K562 (cell line): ENCODE measurements at regions not wholly inside any gene's neighbourhood (a gene's known extent, or its start where the extent isn't known, plus 50 kb on each side); places are given as distances from the start of the nearest gene placed in this dataset.

Experiments
- ATAC-seq: fragments of 200-7000 bp; cut with Tn5 transposase; 3 replicates; pipeline ENCODE4 v1.9.1; 2020; ENCODE audit warnings: moderate library complexity
- BruUV-seq: library from RNA; stranded (reverse); fragments of 400-500 nt; replicated peaks from 2 replicates; lab custom pipeline; 2021; lab: Mats Ljungman, UMichigan
- CTCF ChIA-PET: fragments of 300-600 bp; formaldehyde crosslinking; extraction: SDS; loops from one replicate; lab custom pipeline; 2021; ENCODE audit warnings: low intra/inter-chr PET ratio; lab: Yijun Ruan, JAX
- POLR2A ChIA-PET: fragments of 300-600, 350-650 bp; sonication (Branson Sonifier 250); formaldehyde crosslinking; extraction: SDS; loops from one replicate; lab custom pipeline; 2021; ENCODE audit warnings: antibody characterized with exemption, inconsistent platforms; lab: Yijun Ruan, JAX
- DNase-seq, 4 experiments: peaks; one replicate each; pipeline versions ENCODE4 v3.0.0 to v3.0.0-alpha.2; 2011 to 2018; ENCODE audit warnings: low spot score in 3 of 4, mixed read lengths in 3 of 4; ENCODE audit errors: extremely low read depth in 1 of 4
- FAIRE-seq: peaks from 2 replicates; lab custom pipeline; 2011; peaks lifted over from hg19 to GRCh38; lab: Jason Lieb, UNC
- H2AFZ ChIP-seq: 2 replicates; pipeline ENCODE4 v1.6.0; 2011; ENCODE audit warnings: low read depth, low read length, control low read depth, inconsistent platforms
- H3K27ac ChIP-seq: fragments of 200-600 bp; 3 replicates; pipeline ENCODE4 v1.8.0; 2011; ENCODE audit warnings: low read depth, mild to moderate bottlenecking, control low read depth, inconsistent platforms, low read length, moderate library complexity, mixed read lengths; ENCODE audit errors: extremely low read depth
- H3K27me3 ChIP-seq, 2 experiments: fragments of 300-600 bp in 1 of 2; 2 replicates in 1 of 2; 3 replicates in 1 of 2; pipeline versions ENCODE4 v1.6.0 to v1.8.0; 2011; ENCODE audit warnings: inconsistent platforms in 2 of 2, low read length in 2 of 2, mild to moderate bottlenecking in 1 of 2, mixed read lengths in 1 of 2, moderate library complexity in 1 of 2; ENCODE audit not compliant: control insufficient read depth in 2 of 2, insufficient read depth in 2 of 2
- H3K36me3 ChIP-seq: fragments of 300-600 bp; 3 replicates; pipeline ENCODE4 v1.8.0; 2011; ENCODE audit warnings: mild to moderate bottlenecking, low read length, inconsistent platforms; ENCODE audit not compliant: control insufficient read depth, insufficient read depth
- H3K4me1 ChIP-seq, 2 experiments: fragments of 200-600 bp in 1 of 2; replicated peaks in 1 of 2; 2 replicates in 1 of 2; 3 replicates in 1 of 2; pipeline versions ENCODE4 v1.5.1 to v1.8.0; 2011; ENCODE audit warnings: inconsistent platforms in 2 of 2, low read length in 2 of 2, mild to moderate bottlenecking in 1 of 2, mixed read lengths in 1 of 2, moderate library complexity in 1 of 2; ENCODE audit not compliant: control insufficient read depth in 2 of 2, insufficient read depth in 2 of 2
- H3K4me2 ChIP-seq: 2 replicates; pipeline ENCODE4 v1.6.1; 2011; ENCODE audit warnings: low read length, control low read depth, inconsistent platforms, mixed read lengths; ENCODE audit not compliant: insufficient read depth
- H3K4me3 ChIP-seq: fragments of 200-600 bp; sonication (generic), shearing (Covaris generic); 2 replicates; pipeline ENCODE4 v1.5.1; 2016; ENCODE audit warnings: control low read depth, inconsistent platforms
- H3K79me2 ChIP-seq: fragments of 200-600 bp; 3 replicates; pipeline ENCODE4 v1.8.0; 2011; ENCODE audit warnings: low read length, inconsistent platforms; ENCODE audit not compliant: control insufficient read depth, insufficient read depth
- H3K9ac ChIP-seq, 2 experiments: 2 replicates each; pipeline versions ENCODE4 v1.6.0 to v1.6.1; 2011; ENCODE audit warnings: low read depth in 2 of 2, low read length in 2 of 2, control low read depth in 1 of 2, inconsistent platforms in 1 of 2, mild to moderate bottlenecking in 1 of 2, mixed read lengths in 1 of 2; ENCODE audit not compliant: insufficient read depth in 1 of 2
- H3K9me1 ChIP-seq: one replicate; pipeline ENCODE4 v1.6.0; 2011; ENCODE audit warnings: inconsistent platforms, mild to moderate bottlenecking, low read length, moderate library complexity; ENCODE audit not compliant: control insufficient read depth, insufficient read depth
- H3K9me3 ChIP-seq: replicated peaks from 2 replicates; pipeline ENCODE4 v1.5.1; 2011; ENCODE audit warnings: low read depth, low read length, inconsistent platforms; ENCODE audit not compliant: control insufficient read depth, insufficient read depth
- H4K20me1 ChIP-seq: replicated peaks from 2 replicates; pipeline ENCODE4 v1.6.1; 2011; ENCODE audit warnings: low read length, inconsistent platforms, mixed read lengths; ENCODE audit not compliant: control insufficient read depth, insufficient read depth
- ILF3 ChIP-seq: fragments of 450-650 bp; IDR thresholded peaks from 2 replicates; pipeline ENCODE4 v1.6.1; 2018; ENCODE audit warnings: antibody characterized with exemption, mild to moderate bottlenecking, moderate library complexity, borderline replicate concordance
- L3MBTL2 ChIP-seq: fragments of 450-650 bp; IDR thresholded peaks from 2 replicates; pipeline ENCODE4 v1.6.1; 2016; ENCODE audit warnings: mild to moderate bottlenecking, moderate library complexity
- MTA3 ChIP-seq: fragments of 450-650 bp; formaldehyde crosslinking; IDR thresholded peaks from 2 replicates; pipeline ENCODE4 v1.6.1; 2017; ENCODE audit warnings: mild to moderate bottlenecking, borderline replicate concordance
- WGBS: fragments of 100-300 bp; shearing (Covaris generic); methylation state at CpG from one replicate; pipeline ENCODE4 v1.1.6; 2016; ENCODE audit warnings: low coverage, mixed read lengths; ENCODE audit not compliant: insufficient coverage; ENCODE audit errors: missing lambda C conversion rate; 5-methylcytosine and 5-hydroxymethylcytosine counted together
- in situ Hi-C: fragments of 300-500 bp; cut with MboI; formaldehyde crosslinking; loops from 4 replicates; pipeline ENCODE4 v1.15.0; 2018; ENCODE audit warnings: inconsistent platforms, mixed read lengths
- intact Hi-C: fragments of 100-400 bp; cut with micrococcal nuclease; formaldehyde crosslinking; loops from 2 replicates; pipeline ENCODE4 v1.14.2; 2022
- TF ChIP-seq, protein P1 (sequence below): fragments of 450-650 bp; IDR thresholded peaks from 2 replicates; pipeline ENCODE4 v1.6.1; 2016; ENCODE audit warnings: mild to moderate bottlenecking, moderate library complexity
- TF ChIP-seq, protein P2 (sequence below): fragments of 450-650 bp; IDR thresholded peaks from 2 replicates; pipeline ENCODE4 v1.6.1; 2016

DNA sequence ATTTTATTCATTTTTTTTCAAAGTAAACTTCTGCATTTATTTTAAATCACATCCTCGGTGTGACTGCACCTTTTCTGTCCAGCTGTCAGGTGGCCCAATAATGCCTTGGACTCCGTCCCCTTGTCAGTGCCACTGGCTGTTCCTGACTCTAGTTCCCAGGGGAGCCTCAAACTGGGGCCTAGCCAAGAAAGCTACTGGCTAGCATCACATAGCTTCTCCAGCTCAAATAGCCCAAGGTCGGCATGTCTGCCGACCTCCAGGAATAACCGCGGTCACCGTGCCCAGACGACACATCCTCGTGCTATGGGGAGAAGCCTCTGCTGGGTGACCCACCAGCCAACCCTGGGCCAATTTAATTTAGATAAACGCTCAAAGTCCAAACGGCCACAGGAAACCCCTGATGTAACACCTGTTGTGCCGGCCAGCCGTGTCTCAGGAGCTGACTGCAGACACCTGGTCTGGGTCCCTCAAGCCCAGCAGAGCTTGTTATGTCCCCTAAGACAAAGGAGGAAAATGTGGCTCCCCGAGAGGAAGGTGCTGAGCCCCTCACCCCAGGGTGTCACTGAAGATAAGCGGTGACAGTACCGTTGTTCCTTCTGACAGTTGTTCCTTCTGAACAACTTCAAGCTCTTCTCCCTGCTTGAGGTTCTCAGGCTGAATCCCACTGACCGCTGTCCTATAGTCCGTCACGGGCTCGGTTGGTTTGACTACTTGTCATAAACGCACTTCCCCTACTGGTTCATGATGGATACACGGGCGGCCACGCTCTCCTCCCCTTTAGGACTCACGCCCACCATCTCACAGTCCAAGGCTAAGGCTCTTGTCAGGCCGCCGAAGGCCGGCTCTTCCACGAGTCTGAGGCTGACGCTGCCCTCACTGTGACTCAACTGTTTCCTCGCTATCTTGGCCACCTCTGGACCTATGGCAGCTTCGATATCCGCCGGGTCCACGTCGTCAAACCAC, 126.2 kb downstream of the KLF13 start:
- no TSS peak for BruUV-seq
- in situ Hi-C loops, result no loop called here

More for the DNA sequence above, 126.2 kb downstream of the KLF13 start:
- FAIRE-seq, result no peak
- intact Hi-C loops, result no loop called here
- H2AFZ ChIP-seq, result peak overlapping the region; percentile 20; the same call in 1 of the 2 replicates
- no peaks in the 10 kb centered on the region for H3K9me3 ChIP-seq
- no peak overlapping the region for H3K27ac ChIP-seq
- ChIA-PET CTCF (no interaction called here), POLR2A (interaction anchor here (0.6 kb wide), 1 partner anchor 16 kb away, joined by 3 read pairs; no protein-coding TSS in a partner anchor)
- H3K4me2 ChIP-seq, result no peak overlapping the region; the same call in 1 of the 2 replicates
- no peaks in the 10 kb centered on the region for H3K79me2 ChIP-seq
- TF ChIP-seq, protein P1, sequence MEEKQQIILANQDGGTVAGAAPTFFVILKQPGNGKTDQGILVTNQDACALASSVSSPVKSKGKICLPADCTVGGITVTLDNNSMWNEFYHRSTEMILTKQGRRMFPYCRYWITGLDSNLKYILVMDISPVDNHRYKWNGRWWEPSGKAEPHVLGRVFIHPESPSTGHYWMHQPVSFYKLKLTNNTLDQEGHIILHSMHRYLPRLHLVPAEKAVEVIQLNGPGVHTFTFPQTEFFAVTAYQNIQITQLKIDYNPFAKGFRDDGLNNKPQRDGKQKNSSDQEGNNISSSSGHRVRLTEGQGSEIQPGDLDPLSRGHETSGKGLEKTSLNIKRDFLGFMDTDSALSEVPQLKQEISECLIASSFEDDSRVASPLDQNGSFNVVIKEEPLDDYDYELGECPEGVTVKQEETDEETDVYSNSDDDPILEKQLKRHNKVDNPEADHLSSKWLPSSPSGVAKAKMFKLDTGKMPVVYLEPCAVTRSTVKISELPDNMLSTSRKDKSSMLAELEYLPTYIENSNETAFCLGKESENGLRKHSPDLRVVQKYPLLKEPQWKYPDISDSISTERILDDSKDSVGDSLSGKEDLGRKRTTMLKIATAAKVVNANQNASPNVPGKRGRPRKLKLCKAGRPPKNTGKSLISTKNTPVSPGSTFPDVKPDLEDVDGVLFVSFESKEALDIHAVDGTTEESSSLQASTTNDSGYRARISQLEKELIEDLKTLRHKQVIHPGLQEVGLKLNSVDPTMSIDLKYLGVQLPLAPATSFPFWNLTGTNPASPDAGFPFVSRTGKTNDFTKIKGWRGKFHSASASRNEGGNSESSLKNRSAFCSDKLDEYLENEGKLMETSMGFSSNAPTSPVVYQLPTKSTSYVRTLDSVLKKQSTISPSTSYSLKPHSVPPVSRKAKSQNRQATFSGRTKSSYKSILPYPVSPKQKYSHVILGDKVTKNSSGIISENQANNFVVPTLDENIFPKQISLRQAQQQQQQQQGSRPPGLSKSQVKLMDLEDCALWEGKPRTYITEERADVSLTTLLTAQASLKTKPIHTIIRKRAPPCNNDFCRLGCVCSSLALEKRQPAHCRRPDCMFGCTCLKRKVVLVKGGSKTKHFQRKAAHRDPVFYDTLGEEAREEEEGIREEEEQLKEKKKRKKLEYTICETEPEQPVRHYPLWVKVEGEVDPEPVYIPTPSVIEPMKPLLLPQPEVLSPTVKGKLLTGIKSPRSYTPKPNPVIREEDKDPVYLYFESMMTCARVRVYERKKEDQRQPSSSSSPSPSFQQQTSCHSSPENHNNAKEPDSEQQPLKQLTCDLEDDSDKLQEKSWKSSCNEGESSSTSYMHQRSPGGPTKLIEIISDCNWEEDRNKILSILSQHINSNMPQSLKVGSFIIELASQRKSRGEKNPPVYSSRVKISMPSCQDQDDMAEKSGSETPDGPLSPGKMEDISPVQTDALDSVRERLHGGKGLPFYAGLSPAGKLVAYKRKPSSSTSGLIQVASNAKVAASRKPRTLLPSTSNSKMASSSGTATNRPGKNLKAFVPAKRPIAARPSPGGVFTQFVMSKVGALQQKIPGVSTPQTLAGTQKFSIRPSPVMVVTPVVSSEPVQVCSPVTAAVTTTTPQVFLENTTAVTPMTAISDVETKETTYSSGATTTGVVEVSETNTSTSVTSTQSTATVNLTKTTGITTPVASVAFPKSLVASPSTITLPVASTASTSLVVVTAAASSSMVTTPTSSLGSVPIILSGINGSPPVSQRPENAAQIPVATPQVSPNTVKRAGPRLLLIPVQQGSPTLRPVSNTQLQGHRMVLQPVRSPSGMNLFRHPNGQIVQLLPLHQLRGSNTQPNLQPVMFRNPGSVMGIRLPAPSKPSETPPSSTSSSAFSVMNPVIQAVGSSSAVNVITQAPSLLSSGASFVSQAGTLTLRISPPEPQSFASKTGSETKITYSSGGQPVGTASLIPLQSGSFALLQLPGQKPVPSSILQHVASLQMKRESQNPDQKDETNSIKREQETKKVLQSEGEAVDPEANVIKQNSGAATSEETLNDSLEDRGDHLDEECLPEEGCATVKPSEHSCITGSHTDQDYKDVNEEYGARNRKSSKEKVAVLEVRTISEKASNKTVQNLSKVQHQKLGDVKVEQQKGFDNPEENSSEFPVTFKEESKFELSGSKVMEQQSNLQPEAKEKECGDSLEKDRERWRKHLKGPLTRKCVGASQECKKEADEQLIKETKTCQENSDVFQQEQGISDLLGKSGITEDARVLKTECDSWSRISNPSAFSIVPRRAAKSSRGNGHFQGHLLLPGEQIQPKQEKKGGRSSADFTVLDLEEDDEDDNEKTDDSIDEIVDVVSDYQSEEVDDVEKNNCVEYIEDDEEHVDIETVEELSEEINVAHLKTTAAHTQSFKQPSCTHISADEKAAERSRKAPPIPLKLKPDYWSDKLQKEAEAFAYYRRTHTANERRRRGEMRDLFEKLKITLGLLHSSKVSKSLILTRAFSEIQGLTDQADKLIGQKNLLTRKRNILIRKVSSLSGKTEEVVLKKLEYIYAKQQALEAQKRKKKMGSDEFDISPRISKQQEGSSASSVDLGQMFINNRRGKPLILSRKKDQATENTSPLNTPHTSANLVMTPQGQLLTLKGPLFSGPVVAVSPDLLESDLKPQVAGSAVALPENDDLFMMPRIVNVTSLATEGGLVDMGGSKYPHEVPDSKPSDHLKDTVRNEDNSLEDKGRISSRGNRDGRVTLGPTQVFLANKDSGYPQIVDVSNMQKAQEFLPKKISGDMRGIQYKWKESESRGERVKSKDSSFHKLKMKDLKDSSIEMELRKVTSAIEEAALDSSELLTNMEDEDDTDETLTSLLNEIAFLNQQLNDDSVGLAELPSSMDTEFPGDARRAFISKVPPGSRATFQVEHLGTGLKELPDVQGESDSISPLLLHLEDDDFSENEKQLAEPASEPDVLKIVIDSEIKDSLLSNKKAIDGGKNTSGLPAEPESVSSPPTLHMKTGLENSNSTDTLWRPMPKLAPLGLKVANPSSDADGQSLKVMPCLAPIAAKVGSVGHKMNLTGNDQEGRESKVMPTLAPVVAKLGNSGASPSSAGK, result peak; percentile 66; the same call in 1 of the 2 replicates
- no peak for TF ChIP-seq ILF3
- TF ChIP-seq, protein P2, sequence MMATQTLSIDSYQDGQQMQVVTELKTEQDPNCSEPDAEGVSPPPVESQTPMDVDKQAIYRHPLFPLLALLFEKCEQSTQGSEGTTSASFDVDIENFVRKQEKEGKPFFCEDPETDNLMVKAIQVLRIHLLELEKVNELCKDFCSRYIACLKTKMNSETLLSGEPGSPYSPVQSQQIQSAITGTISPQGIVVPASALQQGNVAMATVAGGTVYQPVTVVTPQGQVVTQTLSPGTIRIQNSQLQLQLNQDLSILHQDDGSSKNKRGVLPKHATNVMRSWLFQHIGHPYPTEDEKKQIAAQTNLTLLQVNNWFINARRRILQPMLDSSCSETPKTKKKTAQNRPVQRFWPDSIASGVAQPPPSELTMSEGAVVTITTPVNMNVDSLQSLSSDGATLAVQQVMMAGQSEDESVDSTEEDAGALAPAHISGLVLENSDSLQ, result peak; percentile 16; the same call in 1 of the 2 replicates
- no peak for TF ChIP-seq MTA3
- TF ChIP-seq L3MBTL2, result peak; percentile 30; the same call in 1 of the 2 replicates
- peaks cover 0 to 5% of the 10 kb centered on the region in 2 experiments; a peak in 3 of 5 replicates for H3K4me1 ChIP-seq
- no peaks in the 10 kb centered on the region for H4K20me1 ChIP-seq
- H3K9ac ChIP-seq, result no peak overlapping the region
- H3K27me3 ChIP-seq, result peaks cover 2 to 10% of the 10 kb centered on the region in 2 experiments; a peak in 3 of 5 replicates
- H3K9me1 ChIP-seq, result no peaks in the 10 kb centered on the region
- ATAC-seq, result peak; percentile 59
- no peak for DNase-seq
- no peaks in the 10 kb centered on the region for H3K36me3 ChIP-seq
- no peak overlapping the region for H3K4me3 ChIP-seq
- WGBS, result 12% methylated on average over 32 of the region's 36 CpGs
